ENCODE measurements at regions not wholly inside any gene's neighbourhood (a gene's known extent, or its start where the extent isn't known, plus 50 kb on each side); places are given as distances from the start of the nearest gene placed in this dataset.

DNA sequence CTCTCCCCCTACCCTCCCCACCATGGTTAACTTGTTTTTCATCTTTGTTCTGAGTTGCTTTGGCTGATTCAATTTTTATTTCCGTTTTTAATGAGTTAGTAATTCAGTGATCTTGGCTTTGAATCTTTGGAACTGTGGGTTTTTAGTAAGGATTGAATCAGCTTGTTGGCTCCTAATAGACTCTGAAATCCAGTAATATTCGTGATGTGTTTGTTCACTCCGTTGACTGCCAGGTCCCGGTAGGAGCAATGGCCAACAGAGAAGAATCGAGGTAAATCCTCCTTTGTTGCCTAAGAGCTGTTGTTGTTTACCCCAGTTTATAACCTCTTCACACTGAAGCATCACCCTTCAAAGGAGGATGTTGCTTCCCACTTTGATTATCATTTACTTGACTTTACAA is 92.7 kb downstream of the PCSK1 start:
- DNase-seq, result no peak

DNA sequence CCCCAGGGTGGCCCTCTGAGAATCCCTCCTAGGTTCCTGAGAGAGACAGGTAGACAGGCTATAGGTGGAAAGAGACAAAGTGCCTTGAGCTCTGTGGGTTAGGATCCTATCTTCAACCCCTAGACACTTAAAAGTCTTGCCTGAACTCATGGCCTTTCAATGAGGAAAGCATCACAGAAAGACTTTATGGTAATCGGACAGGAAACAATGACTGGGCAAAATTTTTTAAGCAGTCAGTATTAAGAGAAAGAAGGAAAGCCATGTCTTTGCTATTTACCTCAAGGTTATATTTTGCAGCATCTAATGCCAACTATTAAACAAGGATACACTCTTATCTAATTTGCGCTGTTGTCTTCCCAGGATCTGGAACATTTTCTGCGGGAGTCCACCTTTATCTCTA is 93.2 kb downstream of the PCSK1 start:
- no peak for DNase-seq

DNA sequence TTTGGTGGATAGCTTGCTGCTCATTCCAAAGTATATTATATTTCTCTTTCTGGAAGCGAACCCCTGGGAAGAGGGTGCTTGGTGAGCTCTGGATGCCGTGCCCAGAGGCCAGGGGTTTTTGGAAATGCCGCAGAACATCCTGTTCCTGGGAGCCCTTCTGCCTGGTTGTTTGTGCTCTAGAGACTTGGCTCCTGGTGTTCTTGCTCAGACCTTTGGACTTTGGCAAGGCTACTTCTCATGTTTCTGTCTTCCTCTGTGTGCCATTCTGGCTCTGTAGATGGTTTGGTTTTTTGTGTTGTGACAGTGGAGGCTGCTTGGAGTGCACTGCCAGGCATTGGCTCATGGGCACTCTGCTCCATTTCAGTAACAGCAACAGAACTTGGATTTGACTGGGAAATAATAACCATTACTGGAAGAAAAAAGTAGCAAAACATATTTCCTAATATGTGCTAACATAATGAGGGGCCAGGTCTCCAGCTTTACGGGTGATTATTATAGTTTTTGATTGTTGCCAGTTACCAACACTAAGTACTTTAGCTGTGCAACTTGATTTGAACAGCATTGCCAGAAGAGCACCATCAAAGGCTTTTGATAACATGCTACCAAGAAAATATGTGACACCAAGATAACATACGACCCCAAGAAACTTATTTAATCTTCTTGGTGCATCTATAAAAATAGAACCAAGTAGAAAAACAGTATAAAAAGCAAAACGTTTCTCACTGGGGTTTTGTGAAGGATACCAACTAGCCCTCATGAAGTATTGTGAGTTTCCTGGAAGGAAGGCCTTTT is 94.2 kb downstream of the PCSK1 start:
- DNase-seq, result no peak

DNA sequence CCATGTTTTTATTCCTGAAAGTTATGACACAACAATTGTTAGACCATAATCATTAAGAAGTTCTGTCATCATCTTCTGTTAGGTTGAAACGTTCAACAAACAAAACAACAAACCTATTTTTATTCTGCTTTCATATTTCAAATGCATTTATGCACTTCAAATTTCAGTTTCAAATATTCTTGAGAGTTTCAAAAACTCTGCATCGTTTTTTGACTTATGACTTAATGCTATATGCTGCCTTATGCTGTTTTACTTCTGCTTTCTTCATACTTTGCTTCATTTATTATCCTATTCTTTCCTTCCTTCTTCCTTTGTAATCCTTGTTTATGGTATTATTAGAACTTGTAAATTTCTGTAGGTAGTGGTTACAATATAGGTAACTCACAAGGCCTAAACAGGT is 95.0 kb downstream of the PCSK1 start:
- no peak for DNase-seq

DNA sequence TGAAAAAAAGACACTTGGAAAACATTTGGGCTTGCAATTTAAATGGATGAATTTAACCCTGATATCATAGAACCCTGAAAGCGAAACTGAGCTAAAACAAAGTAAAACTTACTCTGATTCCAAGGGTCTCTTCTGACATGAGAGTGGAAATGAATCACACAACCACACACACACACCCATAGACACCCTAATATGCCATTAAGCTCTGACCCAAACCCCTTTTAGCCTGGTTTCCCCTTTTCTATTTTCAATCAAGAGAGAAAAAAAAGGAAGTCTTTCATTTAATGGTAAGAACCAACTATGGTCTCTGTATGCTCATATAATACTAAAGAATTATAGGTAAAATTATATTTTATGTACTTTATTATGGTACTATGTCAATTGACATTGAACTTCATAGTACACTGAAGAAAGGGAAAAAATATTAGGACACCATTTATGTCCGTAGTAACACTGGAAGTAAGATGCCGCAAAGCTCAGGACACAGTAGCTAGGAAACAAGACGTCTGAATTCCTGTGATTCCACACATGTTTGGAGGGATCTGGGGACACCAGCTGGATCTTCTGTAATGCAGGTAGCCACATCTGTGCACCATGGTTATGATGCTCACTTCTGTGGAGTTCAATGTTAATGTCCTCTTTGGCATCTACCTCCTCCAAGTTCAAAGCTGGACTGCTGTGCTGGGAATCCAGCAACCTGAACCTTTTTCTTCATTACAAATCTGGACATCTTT is 95.8 kb downstream of the PCSK1 start:
- DNase-seq, result no peak

DNA sequence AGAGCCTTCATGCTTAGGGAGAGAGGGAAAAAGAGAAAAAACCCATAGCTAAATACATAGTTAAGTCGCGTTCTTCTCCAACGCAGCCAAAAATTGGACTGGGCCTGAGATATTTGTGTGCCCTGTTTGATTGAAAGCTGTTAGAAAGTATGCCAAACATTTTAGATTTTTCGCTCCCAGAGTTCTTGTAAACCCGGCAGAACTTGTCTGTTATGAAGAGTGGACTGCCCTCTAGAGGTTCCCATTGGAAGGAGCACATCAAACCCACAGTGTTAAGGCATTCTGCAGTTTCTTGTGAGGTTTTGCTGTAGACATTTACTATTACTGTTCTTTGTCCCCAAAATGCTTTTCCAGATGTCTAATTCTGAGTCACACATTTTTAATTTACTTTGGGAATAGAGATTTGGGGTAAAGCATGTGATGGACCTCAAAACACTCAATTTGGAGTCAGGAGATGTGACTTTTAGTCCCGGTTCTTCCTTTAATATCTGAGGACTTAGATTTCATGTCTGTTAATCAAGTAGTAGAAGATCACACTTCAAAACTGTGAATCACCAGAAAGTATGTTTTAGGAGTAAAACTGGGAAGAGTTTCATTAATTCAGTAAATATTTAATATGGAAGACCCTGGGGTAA is 96.6 kb downstream of the PCSK1 start:
- peak; percentile 88 for DNase-seq

DNA sequence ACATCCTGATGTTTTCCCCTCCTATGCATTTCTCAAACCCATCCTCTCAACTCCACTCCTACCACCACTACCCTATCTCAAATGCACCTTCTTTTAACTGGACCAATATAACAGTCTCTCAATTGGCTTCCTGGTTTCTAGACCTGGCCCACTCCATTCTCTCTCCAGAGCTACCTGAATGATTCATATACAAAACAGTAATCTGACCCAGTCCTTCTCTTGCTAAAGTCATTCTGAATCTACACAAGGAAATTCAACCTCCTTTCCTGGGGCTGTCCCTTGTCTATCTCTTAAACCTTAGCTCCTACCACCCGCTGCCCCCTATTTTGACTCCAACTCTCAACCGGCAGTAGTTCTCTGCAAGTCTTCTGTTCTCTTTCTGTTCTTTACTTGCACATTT is 97.2 kb downstream of the PCSK1 start:
- DNase-seq, result no peak

DNA sequence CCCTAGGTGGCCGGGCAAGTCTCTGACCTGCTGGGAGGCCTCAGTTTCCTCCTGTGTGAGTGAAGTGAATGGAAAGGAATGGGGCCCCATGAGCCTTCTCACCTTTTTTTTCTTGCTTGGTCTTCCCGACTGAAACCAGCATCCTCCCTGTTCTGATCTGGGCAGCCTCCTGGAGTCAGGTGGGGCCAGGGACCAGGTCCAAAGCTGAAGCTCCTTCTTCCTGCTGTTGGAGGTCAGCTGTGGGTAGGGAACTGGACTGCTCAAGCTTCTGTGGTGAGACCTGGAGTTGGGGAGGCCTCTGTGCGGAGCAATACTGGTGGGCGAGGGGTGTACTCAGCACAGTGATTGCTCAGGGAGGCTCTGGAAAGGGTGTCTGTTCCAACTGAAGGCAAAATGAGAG is 99.7 kb downstream of the PCSK1 start:
- no peak for DNase-seq

DNA sequence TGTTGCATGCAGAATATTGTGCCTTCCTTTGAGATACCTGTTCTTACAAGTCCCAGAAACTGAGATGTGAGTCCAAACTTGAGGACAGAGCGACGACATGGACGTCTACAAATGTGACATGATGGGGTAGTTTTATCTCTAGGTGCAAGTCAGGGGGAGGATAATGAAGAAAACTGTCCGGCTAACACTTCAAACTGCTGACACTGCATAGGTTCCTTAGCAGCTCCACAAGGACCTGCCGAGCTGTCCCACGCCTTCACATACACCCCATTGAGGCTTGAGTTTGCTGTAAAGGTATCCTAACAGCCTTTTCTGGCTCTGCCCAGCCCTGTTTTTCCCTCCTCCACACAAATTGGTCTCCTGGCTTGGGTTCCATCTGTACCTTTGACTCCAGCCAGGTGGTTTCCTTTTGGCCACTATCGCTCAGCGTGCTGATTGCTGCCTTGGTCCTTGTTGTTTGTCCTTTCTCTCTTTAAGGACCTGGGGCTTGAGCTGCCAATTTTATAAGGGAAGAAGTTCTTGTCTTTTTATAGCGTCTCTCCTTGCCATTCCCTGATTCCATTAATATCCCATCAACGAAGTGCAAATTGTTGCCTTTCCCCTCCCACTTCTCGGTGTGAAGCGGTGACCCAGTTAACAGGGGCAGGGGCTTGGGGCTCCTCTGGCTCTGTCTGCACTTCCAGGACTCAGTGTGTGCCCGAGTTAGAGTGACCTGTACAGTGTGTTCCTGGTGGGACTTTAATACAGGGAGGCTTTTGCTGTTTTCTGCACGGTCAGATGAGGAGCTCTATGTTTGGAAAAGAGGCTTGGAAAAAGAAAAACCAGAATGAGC is 100.3 kb downstream of the PCSK1 start:
- DNase-seq, result no peak

DNA sequence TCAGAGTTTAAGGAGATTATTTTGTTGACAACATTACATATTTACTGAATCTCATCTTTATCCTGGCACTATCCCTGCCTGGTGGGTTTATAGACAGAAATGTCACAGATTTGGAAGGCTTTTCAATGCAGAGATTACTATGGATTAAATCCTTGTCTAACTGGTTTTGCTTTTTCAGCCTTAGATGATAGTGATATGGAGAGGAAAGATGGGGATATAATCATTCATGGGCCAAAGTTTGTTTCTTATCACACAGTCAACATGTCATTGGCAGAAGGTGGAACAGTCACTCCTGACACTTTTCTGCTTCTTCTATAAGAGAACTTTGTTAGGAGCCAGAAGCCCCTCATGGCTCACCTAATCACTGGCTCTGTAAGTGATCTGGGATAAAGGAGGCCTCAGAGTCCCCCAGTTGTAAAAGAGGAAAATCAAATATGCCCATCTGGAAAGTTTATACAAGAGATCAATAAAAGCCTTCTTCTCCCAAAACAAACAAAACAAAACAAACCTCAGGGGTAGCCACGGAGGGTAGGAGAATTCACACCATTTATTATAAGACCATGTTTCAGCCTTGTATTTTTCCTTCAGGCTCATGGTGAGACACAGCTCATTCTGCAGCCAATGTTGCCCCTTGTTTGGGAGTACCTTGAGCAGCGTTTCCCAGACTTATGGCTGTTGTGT is 101.2 kb downstream of the PCSK1 start:
- no peak for DNase-seq

DNA sequence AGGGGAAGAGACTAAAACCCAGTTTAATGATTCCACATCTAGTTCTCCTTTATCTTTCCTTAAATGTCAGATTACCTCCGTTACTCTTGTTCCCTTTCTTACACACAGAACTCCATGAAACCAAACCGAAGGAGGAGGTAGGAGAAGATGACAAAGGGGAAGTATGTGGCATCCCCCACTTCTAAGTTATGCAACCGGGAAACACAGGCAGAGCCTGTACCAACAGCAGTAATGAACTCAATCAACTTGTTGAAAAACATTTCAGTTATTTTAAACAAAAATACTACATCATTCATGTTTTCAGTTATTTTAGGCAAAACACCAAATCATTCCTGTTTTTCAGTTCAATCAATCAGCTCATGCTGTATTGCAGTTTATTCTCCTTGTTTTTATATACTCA is 101.8 kb downstream of the PCSK1 start:
- DNase-seq, result peak; percentile 40

DNA sequence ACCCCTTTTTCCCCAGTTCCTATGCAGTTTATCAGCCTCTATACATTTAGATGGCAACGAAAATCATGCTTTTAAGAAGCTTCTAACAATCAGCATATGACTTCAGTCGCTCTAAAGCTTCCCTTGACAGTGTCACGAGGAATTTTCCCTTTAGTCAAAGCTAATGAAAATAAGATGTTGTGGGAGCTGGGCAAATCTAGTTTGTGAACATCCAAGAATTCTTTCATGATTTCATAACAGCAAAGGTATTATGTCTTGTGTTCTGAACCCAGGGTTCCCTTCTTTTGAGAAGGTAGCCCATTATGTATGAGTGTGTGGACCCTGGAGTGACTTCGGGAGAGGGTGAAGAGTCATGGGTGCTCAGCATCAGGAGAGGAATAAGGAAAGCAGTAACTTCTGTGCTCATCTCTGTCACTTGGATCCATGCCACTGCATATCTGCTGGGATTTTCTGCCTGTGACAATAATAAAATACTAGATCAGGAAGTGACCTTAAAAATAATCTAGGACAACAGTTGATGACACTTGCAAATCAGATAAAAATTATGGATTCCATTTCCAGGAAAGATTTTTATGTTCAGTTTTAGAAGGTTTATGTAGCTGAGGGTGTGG is 102.4 kb downstream of the PCSK1 start:
- DNase-seq, result peak; percentile 48

DNA sequence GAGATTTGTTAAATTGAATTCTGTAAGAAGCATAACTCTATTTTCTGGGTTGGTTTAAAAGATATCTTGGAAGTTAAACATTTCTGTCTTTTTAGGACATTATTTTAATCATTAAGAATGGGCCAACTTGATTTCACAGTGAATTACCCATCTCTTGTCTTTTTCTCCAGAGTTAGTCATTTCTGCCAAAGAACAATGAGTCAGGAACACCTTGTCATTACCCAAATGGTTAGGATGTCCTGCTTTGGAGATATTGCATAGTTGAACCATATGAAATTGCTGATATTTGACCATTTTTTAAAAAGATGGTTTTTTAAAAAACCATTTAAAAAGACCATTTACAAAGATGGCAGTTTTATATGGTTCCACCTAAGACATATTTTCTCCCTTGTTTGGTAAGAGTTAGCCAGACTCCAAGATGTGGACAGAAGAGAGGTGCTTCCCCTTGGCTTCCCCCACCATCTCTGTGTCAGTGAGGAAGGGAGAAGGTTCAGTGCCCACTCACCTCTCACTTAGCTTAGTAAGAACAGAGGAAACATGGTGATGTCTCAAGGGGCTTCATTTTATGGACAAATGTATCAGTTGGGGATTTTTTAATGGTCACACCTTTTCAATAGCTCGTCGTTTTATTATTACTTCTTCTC is 103.0 kb downstream of the PCSK1 start:
- no peak for DNase-seq

DNA sequence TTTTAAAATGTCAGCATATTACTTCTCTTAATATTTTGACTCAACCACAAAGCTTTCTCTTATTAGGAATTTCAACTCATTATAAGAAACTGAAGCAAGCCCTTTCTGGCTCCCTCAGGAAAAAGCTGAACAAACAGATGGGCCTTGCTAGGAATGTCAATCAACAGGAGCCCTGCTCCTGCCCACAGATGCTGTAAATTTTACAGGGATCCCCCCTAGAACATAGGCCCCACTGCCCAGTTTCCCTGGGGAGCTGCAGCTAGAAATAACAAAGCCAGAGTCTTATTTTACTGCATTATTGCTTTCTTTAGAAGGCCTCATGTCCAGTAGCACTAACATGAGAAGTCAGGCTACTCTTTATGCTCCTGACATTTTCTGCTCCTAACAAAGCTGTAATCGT is 103.8 kb downstream of the PCSK1 start:
- DNase-seq, result no peak

DNA sequence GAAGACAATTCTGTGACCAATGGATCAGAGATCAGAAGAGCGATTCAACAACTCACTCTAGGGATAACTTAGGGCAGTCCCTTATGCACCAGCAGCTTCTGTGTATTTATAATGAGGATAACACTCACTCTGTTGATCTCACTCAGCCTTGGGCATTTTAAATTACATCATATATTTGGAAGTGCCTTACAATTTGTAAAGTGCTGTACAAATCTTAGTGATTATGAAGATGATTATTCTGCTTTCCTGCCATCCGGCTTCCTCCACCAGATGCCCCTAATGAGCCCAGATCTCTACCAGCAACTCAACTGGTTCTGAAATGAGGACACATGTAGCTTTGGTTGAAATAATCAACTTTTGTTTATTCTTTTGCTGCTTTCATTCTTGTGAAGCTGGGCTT is 105.3 kb downstream of the PCSK1 start:
- no peak for DNase-seq

DNA sequence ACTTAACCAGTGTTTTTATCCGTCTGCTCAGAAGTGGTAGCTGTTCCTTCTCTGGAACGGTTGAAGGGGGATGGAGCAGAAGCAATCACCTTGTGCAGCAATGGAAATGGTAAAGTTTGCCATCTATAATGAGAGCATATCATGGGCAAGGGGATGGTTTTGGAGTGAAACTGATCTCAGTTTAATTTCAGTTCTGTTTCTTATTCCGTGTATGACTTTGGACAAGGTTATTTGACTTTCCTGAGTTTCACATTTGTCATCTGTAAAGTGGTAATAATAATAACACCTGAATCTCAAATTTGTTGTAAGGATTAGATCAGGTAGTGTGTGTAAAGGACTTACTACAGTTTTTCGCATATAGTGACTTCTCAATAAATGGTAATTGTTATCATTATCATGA is 106.1 kb downstream of the PCSK1 start:
- DNase-seq, result no peak

DNA sequence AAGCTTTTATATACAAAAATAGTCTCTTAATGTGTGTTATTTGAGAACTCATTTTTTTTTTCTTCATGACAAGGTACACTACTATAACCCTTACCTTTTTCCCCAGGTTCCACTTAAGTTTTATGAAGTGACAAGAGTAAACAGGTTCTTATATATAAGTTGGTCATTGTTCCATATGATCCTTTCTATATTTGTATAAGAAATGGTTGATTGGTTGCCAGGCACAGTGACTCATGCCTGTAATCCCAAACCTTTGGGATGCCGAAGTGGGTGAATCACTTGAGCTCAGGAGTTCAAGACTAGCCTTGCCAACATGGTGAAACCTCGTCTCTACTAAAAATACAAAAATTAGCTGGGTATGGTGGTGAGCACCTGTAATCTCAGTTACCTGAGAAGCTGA is 108.3 kb downstream of the PCSK1 start:
- DNase-seq, result peak; percentile 93

DNA sequence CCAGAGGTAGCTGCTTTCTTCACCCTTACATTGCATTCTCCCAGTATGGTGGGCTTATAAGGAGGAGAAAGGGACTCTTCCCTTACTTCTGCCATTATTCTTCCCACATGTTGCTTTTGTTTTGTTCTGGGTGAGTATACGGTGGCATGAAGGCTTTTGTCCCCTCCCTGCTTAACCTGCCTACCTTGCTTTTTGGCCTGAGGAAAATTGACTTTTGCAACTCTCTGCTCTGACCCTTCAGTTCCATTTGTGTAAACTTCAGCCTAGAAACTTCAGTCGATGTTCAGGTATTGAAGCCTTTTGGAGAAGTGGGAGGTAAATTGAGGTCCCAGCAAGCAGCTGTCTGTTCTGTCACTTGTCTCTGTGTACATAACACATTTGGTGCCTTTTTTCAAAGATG is 110.2 kb downstream of the PCSK1 start:
- DNase-seq, result no peak

DNA sequence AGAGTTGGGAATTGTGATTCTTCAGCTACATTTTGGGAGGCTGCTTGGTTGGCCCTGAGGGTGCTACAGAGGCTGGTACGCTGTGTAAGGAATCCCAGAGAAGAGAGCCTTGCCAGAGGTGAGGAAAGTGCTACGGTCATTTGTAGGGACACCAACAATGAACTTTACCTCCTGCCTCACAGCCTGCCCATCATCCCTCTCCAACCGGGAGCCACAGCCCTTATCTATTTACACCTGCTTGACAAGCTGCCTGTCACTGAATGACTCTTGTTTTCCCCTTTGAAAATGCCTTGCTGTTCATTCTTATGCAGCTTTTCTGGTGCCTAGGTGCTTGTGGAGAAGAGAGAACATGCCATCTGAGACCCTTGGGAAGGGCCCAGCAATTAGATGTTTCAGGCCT is 110.8 kb downstream of the PCSK1 start:
- DNase-seq, result no peak

DNA sequence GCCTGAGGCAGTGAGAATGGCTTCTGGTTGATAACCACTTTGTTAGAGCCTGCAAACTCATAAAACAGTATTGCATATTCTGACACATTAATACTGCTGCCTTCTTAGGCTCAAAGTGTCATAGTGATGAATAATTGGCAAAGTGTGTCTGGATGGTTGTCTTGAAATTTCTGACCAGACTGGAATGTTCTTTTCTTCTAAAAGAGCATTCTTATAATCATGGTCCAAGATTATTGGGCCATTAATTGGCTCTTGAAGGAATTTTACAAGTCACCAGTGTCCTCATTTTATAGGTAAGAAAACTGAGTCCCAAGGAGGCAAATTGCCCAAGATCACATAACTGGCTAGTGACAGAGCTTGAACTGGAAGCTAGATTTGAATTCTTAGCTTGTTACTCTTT is 111.7 kb downstream of the PCSK1 start:
- peak; percentile 64 for DNase-seq

DNA sequence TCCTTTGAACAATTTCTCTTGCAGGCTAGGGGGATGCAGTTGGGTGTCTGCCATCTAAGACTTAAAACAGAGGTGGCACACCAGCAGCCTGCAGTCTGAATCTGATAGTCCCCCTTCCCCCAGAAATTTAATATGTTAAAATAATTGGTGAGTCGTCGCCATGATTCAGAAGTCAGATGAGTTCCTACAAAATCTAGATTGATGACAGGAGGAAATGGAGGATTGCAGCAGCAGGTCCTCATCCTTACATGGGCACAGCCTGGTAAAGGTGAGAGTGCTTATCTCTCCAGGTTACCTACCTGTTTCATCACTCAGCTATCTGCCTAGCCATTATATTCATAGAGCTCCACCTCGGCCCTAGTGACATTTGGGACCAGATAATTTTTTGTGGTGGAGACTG is 112.3 kb downstream of the PCSK1 start:
- DNase-seq, result peak; percentile 52

Measured in fibroblast of skin of back (primary cell).